Coronary artery (tissue), 2 donors: ENCODE measurements at regions not wholly inside any gene's neighbourhood (a gene's known extent, or its start where the extent isn't known, plus 50 kb on each side); places are given as distances from the start of the nearest gene placed in this dataset.

Experiments used
- DNase-seq: peaks from one replicate; pipeline ENCODE4 v3.0.0-alpha.2; 2017; ENCODE audit warnings: low spot score
- H3K27ac ChIP-seq, 2 donors: fragments of 200-600 bp; sonication (generic); one replicate each; pipeline ENCODE4 v1.5.1; 2016 to 2019
- H3K4me3 ChIP-seq: fragments of 200-600 bp; sonication (generic); 2 replicates; pipeline ENCODE4 v1.5.1; 2016; ENCODE audit warnings: mild to moderate bottlenecking, moderate library complexity
- TF ChIP-seq, protein P1 (sequence below): fragments of 200-600 bp; sonication (generic); IDR thresholded peaks from one replicate; pipeline ENCODE4 v1.5.1; 2019; ENCODE audit warnings: antibody characterized with exemption

DNA sequence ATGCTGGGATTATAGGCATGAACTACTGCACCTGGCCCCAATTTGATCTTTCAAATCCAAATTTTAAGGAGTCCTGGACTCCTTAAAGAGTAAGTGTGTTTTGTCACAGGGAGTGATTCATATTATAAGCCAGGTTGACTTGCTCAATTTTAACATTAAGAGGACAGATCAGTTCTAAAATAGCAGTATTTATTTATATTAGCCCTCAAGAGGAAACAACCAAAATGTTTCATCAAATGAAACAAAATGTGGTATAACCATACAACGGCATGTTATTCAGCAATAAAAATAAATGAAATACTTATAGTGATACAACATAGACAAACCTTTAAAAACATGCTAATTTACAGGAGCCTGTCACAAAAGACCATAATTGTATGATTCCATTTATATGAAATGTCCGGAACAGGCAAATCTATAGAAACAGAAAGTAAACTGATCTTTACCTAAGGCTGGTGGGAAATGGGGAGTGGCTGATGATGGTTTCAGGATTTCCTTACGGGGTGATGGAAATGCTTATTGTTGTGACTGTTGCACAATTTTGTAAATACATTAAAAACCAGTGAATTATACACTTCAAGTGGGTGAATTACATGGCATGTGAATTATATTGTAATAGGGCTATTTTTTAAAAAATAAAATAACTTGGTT, 637.4 kb downstream of the MMUT start:
- TF ChIP-seq, protein P1, sequence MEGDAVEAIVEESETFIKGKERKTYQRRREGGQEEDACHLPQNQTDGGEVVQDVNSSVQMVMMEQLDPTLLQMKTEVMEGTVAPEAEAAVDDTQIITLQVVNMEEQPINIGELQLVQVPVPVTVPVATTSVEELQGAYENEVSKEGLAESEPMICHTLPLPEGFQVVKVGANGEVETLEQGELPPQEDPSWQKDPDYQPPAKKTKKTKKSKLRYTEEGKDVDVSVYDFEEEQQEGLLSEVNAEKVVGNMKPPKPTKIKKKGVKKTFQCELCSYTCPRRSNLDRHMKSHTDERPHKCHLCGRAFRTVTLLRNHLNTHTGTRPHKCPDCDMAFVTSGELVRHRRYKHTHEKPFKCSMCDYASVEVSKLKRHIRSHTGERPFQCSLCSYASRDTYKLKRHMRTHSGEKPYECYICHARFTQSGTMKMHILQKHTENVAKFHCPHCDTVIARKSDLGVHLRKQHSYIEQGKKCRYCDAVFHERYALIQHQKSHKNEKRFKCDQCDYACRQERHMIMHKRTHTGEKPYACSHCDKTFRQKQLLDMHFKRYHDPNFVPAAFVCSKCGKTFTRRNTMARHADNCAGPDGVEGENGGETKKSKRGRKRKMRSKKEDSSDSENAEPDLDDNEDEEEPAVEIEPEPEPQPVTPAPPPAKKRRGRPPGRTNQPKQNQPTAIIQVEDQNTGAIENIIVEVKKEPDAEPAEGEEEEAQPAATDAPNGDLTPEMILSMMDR: no peak
- DNase-seq: no peak
- no peak overlapping the region for H3K4me3 ChIP-seq
- H3K27ac ChIP-seq: peak overlapping the region in 1 of 2 donors; percentile 18

DNA sequence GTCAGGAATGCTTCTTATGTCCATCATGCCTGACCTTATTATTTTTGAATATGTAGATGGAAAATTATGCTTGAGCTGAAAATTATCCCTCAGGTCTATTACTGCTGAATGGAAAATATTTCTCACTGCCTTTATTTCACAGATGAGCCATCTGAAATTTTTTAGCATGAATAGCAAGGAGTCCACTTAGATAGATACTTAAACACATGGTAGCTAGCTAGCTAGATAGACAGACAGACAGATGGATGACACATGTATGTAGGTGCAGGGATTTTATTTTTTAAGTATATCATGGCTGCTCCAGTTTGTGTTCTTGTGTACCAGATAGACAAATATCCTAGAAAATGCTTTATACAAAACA, 645.0 kb downstream of the MMUT start:
- no peak overlapping the region for H3K4me3 ChIP-seq
- H3K27ac ChIP-seq: no peak overlapping the region
- TF ChIP-seq, protein P1: no peak
- no peak for DNase-seq

DNA sequence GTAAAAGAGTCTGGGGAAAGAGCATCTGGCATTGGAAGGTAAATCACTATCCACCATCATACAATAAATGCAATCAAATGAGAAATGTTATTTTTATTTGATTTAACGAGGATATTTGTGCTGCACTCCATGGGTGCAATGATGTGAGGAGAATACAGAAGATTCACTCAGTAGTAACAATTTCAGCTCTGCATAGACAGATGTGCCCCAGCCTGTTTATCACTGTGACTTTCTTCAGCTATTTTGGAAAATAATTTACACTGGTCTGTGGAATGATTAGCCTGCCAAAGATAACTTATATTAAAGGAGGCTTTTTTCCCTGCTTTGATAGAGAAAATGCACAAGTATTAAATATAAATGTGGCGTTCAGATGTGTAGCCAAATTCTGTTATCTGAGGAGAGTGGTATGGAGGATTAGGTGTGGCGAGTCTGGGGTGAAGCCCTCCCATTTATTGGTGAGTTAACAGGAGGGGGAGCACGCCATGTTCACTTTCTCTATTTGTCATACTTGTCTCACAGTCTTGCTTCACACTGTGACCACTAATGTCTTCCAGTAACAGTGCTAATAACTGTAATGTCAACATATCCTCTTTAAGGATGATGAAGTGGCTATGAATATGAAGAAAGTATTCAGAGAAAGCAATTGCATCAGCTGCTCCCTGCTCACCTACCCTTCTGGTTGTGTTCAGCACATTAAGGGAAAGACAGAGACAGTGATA, 645.6 kb downstream of the MMUT start:
- no peak for DNase-seq
- Histone ChIP-seq H3K27ac (no peak overlapping the region), H3K4me3 (no peak overlapping the region)
- TF ChIP-seq, protein P1: no peak

DNA sequence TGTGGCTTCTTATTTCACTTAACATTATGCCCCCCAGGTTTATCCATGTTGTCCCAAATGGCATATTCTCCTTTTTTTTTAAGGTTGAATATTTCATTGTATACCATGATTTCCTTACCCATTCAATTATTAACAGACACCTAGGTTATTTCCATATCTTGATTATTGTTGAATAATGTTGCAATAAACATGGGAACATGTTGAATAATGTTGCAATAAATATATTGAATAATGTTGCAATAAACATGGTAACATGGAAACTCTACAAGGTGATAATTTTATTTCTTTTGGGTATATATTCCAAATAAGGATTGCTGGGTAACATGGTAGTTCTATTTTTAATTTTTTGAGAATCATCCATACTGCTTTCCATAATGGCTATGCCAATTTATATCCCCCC, 648.1 kb downstream of the MMUT start:
- H3K27ac ChIP-seq: no peak overlapping the region
- DNase-seq: no peak
- TF ChIP-seq, protein P1: no peak
- no peak overlapping the region for H3K4me3 ChIP-seq

DNA sequence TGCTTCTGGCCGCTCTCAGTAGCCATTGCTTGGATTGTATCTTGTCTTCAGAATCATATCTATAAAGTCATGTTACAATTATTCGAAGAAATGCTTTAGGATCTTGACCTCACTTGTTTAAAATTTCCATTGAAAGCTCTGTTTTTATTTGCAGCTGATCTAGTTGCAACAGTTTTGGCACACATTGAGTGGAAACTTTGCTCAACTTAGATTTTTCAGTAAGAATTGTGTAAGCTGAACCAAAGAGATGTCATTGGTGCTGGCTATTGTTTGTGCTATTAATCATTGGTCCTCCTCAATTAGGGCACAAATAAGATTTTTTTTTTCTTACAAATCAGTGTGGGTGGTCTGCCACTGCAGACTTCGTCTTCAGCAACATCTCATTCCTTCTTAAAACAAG, 649.2 kb downstream of the MMUT start:
- Histone ChIP-seq H3K4me3 (no peak overlapping the region), H3K27ac (no peak overlapping the region)
- TF ChIP-seq, protein P1: no peak
- DNase-seq: no peak

DNA sequence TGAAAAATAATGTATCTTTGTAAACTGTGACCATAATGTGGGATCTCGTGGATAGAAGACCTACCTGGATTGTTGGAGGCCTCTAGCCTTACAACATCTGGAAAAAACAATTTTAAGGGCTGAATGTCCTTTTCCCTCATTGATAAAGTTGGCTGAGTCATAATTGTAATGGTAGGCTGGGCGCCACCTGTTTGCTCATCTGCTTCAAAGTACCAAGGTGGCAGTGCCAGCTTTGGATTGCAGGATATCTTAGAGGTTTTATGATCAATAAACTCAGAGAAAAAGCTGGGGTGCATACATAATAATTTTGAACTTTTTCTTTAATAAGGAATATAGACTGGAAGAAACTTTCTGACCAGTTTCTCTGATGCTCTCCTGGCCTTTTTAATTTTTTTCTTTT, 653.4 kb downstream of the MMUT start:
- no peak for DNase-seq
- Histone ChIP-seq H3K27ac (no peak overlapping the region), H3K4me3 (no peak overlapping the region)
- TF ChIP-seq, protein P1: no peak

DNA sequence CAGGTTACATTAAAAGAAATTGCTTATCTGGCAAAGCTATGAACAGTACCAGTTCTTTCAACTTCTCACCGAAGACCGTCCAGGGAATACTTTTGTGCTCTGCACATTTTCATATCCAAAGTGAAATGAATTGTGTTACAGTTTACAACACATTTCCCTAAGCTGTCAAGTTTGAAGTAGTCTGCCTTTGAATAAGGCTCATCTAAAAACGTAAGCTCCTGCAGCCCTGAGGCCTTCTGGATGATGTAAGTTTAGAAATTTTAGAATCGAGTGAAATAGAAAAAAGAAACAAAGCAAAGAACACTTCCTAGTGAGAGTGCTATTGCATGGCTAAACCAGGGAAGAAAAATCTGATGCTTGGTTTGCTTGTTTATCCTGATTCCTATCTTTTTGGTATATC, 653.8 kb downstream of the MMUT start:
- DNase-seq: no peak
- Histone ChIP-seq H3K4me3 (no peak overlapping the region), H3K27ac (no peak overlapping the region)
- TF ChIP-seq, protein P1: no peak
